Kidney epithelial cell (primary cell): ENCODE measurements at regions not wholly inside any gene's neighbourhood (a gene's known extent, or its start where the extent isn't known, plus 50 kb on each side); places are given as distances from the start of the nearest gene placed in this dataset.
"Not testable (repeated sequence)": the region's sequence is repeated elsewhere in the genome, so short reads cannot be mapped to it uniquely, and the experiment has no call there.

Experiments
- DNase-seq: peaks from one replicate; pipeline ENCODE4 v3.0.0-alpha.2; 2010; ENCODE audit warnings: low read depth
- H3K27me3 ChIP-seq: 2 replicates; pipeline ENCODE4 v1.6.0; 2011; ENCODE audit warnings: low read length; ENCODE audit not compliant: control insufficient read depth, insufficient read depth
- H3K36me3 ChIP-seq: 2 replicates; pipeline ENCODE4 v1.5.1; 2011; ENCODE audit warnings: low read length; ENCODE audit not compliant: control insufficient read depth, insufficient read depth
- H3K4me3 ChIP-seq: 2 replicates; pipeline ENCODE4 v1.5.1; 2011; ENCODE audit warnings: low read depth, mild to moderate bottlenecking, control low read depth, low read length
- TF ChIP-seq, protein P1 (sequence below): IDR thresholded peaks from 2 replicates; pipeline ENCODE4 v1.5.1; 2011; ENCODE audit warnings: mild to moderate bottlenecking, moderate library complexity, low read length, control low read depth, inconsistent platforms; ENCODE audit not compliant: insufficient read depth, poor library complexity, severe bottlenecking

DNA sequence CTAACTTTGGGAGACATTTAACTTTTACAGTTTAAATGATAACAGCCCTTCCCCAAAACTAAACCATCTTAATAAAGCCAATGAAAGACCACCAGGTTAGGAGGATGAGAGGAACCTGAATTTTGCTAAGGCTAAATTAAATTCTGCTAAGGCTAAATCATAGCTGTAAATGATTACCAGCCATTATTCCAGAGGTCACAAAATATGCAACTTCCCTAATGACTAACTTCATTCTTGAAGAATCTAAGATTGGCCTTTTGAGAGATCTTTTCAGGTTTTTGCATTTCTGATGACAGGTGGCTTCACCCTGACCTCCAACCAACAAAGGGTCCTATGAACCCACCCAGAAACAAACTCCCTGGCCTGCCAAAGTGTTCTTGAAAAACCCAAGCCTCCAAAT is 373.3 kb downstream of the IPMK start:
- TF ChIP-seq, protein P1, sequence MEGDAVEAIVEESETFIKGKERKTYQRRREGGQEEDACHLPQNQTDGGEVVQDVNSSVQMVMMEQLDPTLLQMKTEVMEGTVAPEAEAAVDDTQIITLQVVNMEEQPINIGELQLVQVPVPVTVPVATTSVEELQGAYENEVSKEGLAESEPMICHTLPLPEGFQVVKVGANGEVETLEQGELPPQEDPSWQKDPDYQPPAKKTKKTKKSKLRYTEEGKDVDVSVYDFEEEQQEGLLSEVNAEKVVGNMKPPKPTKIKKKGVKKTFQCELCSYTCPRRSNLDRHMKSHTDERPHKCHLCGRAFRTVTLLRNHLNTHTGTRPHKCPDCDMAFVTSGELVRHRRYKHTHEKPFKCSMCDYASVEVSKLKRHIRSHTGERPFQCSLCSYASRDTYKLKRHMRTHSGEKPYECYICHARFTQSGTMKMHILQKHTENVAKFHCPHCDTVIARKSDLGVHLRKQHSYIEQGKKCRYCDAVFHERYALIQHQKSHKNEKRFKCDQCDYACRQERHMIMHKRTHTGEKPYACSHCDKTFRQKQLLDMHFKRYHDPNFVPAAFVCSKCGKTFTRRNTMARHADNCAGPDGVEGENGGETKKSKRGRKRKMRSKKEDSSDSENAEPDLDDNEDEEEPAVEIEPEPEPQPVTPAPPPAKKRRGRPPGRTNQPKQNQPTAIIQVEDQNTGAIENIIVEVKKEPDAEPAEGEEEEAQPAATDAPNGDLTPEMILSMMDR = no peak
- Histone ChIP-seq H3K36me3 (no peaks in the 10 kb centered on the region), H3K4me3 (no peak overlapping the region), H3K27me3 (no peaks in the 10 kb centered on the region)
- no peak for DNase-seq

DNA sequence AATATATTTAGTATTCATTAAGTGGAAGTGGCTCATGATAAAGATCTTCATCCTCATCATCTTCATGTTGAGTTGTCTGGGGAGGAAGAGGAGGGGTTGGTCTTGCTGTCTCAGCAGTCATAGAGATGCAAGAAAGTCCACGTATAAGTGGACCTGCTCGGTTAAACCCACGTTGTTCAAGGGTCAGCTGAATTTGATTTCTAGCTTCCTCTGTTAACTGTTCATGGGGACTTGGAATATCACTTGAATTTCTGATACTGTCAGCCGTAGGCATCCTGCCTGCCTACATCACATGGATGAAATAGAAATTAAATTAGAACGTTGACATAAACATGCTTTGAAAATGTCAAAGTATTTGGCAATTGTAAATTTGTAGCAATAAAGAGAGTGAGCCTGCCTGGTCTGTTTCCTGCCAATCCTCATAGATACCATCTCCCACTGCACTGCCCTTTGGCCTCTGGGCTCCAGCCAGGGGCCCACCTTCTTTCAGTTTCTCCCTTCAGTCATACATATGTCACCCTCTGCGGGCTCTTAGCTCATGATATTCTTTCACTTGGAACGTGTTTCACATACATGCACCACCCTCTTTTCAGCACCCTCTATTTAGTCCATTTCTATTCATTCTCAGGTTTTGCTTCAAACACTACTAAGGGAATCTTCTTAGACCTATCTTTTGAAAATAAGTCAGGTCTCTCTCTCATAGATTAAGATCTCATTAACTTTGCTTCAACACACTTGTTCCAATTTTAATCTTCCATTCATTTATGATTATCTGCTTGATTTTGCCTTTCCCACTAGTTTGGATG is 376.3 kb downstream of the IPMK start:
- TF ChIP-seq, protein P1 = no peak
- no peaks in the 10 kb centered on the region for H3K36me3 ChIP-seq
- no peaks in the 10 kb centered on the region for H3K27me3 ChIP-seq
- no peak overlapping the region for H3K4me3 ChIP-seq
- no peak for DNase-seq

DNA sequence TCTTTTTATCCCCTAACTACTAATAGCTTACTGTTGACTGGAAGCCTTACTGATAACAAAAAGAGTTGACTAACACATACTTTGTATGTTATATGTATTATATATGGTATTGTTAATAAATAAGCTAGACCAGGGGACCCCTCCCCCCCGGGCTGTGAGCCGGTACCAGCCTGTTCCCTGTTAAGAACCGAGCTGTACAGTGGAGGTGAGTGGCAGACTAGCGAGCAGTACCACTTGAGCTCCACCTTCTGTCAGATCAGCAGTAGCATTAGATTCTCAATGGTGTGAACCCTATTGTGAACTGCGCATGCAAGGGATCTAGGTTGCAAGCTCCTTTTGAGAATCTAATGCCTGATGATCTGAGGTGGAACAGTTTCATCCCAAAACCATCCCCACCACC is 377.0 kb downstream of the IPMK start:
- H3K27me3 ChIP-seq = no peaks in the 10 kb centered on the region
- H3K4me3 ChIP-seq = no peak overlapping the region
- TF ChIP-seq, protein P1 = no peak
- no peak for DNase-seq
- no peaks in the 10 kb centered on the region for H3K36me3 ChIP-seq

DNA sequence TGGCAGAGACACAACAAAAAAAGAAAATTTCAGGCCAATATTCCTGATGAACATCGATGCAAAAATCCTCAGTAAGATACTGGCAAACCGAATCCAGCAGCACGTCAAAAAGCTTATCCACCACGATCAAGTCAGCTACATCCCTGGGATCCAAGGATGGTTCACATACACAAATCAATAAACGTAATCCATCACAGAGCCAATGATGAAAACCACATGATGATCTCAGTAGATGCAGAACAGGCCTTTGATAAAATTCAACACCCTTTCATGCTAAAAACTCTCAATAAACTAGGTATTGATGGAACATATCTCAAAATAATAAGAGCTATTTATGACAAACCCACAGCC is 382.1 kb downstream of the IPMK start:
- H3K27me3 ChIP-seq, H3K36me3 ChIP-seq, DNase-seq, H3K4me3 ChIP-seq: not testable (repeated sequence)

DNA sequence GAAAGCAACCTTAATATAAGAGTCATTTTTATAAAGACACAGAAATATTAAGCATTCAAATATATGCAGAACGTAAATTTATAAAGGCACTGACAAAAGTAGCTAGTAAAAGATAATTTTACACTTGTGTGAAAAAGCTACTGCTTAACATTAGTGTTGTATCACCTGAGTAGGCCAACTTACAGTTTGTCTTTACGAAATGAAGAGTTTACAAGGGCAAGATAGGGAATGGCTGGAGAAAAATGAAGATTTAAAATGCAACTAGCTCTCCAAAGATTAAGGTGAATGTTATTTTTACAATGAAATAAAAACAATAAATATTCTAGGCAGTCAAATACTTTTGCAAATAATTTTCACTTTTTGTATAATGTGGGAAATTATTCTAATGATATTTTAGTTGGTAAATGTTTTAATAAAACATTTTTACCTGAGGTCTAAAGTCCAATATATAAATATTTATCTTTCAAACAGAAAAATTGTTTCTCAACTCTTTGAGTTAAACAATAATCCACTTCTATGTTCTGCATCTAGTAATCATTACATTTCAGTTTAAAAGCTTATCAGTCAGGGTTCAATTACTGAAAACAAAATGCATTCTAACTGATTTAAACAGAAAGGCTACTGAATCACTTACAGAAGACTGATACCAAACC is 382.6 kb downstream of the IPMK start:
- Histone ChIP-seq H3K36me3 (no peaks in the 10 kb centered on the region), H3K4me3 (no peak overlapping the region), H3K27me3 (no peaks in the 10 kb centered on the region)
- TF ChIP-seq, protein P1 = no peak
- no peak for DNase-seq

DNA sequence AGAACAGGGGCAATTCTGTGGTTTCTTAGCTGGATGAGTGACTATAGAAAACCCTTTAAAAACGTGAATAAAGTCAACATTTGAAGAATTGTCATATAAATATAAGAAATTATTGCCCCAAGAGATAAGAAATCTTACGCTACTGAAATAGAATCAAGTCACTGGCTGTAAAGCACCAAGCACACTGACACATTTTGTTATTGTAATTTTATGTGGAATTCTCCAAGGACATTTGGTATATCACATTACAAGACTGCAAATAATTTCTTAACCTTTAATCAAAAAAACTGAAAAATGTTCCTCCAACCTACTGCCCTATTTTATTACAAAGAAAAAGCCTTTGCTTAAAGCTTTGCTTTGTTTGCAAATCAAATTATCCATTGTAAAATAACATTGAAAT is 383.3 kb downstream of the IPMK start:
- DNase-seq = no peak
- Histone ChIP-seq H3K36me3 (no peaks in the 10 kb centered on the region), H3K27me3 (no peaks in the 10 kb centered on the region), H3K4me3 (no peak overlapping the region)
- TF ChIP-seq, protein P1 = no peak
